ENCODE measurements at regions not wholly inside any gene's neighbourhood (a gene's known extent, or its start where the extent isn't known, plus 50 kb on each side); places are given as distances from the start of the nearest gene placed in this dataset.

DNA sequence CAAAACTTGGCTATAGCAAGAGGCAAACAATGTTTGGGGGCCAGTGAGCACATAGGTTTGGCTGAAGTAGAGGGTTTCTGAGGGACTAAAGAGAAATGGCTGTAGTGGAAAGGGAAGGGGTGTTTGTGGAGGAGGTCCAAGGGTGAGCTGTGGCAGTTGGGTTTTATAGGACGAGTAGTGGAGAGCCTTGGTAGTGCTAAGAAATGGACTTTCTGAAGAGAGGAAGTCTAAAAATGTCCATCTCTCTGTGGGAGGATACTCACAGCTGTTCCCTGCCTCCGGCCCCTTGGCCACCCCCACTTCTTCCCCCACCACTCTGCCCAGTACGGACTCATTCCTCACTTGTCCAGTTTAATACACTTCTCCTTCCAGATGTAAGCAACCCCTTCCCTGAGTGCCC lies 64.3 kb downstream of the ZNF22 start:
- Histone ChIP-seq H3K9me3 (replicated peaks) (no peaks in the 10 kb centered on the region), H3K36me3 (no peaks in the 10 kb centered on the region), H3K27me3 (ENCODE audit: low read depth) (peaks cover 10% of the 10 kb centered on the region), H3K4me3 (no peak overlapping the region), H3K4me1 (no peaks in the 10 kb centered on the region), H3K27ac (replicated peaks) (no peak overlapping the region)
- intact Hi-C loops (cut with micrococcal nuclease) = no loop called here
- TF ChIP-seq, protein P1, sequence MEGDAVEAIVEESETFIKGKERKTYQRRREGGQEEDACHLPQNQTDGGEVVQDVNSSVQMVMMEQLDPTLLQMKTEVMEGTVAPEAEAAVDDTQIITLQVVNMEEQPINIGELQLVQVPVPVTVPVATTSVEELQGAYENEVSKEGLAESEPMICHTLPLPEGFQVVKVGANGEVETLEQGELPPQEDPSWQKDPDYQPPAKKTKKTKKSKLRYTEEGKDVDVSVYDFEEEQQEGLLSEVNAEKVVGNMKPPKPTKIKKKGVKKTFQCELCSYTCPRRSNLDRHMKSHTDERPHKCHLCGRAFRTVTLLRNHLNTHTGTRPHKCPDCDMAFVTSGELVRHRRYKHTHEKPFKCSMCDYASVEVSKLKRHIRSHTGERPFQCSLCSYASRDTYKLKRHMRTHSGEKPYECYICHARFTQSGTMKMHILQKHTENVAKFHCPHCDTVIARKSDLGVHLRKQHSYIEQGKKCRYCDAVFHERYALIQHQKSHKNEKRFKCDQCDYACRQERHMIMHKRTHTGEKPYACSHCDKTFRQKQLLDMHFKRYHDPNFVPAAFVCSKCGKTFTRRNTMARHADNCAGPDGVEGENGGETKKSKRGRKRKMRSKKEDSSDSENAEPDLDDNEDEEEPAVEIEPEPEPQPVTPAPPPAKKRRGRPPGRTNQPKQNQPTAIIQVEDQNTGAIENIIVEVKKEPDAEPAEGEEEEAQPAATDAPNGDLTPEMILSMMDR (IDR thresholded peaks at IDR 0.05; ENCODE audit: borderline replicate concordance) = no peak
- no peak for DNase-seq

DNA sequence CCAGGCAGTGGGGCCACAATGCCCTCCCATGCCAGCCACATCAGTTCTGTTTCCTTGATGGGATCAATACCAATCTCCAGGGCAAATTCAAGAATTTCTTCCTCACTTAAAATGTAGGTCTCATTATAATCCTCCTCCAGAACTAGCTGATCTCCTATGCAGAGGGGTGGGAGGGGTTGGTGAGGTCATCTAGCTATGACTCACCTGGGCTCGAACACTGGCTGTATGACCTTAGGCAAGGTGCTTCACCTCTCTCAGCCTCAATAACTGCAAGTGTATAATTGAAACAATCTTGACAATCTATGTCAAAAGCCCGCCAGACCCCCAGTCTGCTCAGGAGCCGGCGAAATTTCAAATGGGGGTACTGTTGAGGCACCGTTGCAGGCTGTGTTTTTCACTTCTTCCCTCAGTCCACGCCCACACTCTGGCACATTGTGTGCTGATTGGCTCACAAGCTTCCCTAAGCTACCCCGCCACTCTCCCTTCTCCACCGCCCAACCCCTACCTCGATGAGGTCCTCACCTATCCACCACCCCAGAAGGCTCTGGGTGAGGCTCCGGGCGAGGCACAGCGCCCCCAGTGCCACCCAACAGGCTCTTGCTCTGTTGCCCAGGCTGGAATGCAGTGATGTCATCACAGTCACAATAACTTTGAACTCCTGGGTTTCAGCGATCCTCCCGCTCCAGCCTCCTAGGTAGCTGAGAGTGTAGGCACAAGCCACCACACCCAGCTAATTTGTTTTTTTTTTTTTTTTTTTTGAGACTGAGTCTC lies 70.5 kb downstream of the ZNF22 start:
- no peaks in the 10 kb centered on the region for H3K4me1 ChIP-seq
- H3K27ac ChIP-seq (replicated peaks) = no peak overlapping the region
- intact Hi-C loops (cut with micrococcal nuclease) = no loop called here
- no peak overlapping the region for H3K4me3 ChIP-seq
- no peak for DNase-seq
- TF ChIP-seq, protein P1 (IDR thresholded peaks at IDR 0.05; ENCODE audit: borderline replicate concordance) = no peak
- no peaks in the 10 kb centered on the region for H3K36me3 ChIP-seq
- peaks cover 7% of the 10 kb centered on the region for H3K27me3 ChIP-seq (ENCODE audit: low read depth)
- H3K9me3 ChIP-seq (replicated peaks) = peaks cover 12% of the 10 kb centered on the region

DNA sequence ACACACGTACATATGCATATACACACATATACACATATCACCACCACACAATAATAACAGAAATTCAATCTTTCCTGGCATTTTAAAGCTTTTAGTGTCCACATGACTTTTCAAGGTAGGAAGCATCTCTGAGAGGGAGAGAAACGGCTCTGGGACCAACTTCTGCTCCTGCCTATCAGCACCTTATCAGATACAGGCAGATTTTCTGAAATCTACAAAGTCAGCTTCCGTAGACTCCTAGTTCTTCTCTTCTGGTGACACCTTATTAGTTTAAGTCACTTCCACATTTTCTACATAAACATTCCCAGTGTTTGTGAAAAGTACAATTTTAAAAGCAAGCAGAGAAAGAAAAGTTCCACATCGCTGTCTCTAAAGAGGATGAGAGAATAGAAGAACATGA lies 74.5 kb downstream of the ZNF22 start:
- H3K27me3 ChIP-seq (ENCODE audit: low read depth) = peaks cover 33% of the 10 kb centered on the region
- H3K4me3 ChIP-seq = no peak overlapping the region
- TF ChIP-seq, protein P1 (IDR thresholded peaks at IDR 0.05; ENCODE audit: borderline replicate concordance) = no peak
- no peaks in the 10 kb centered on the region for H3K4me1 ChIP-seq
- DNase-seq = no peak
- intact Hi-C loops (cut with micrococcal nuclease) = no loop called here
- no peaks in the 10 kb centered on the region for H3K36me3 ChIP-seq
- H3K27ac ChIP-seq (replicated peaks) = no peak overlapping the region
- peaks cover 12% of the 10 kb centered on the region for H3K9me3 ChIP-seq (replicated peaks)

DNA sequence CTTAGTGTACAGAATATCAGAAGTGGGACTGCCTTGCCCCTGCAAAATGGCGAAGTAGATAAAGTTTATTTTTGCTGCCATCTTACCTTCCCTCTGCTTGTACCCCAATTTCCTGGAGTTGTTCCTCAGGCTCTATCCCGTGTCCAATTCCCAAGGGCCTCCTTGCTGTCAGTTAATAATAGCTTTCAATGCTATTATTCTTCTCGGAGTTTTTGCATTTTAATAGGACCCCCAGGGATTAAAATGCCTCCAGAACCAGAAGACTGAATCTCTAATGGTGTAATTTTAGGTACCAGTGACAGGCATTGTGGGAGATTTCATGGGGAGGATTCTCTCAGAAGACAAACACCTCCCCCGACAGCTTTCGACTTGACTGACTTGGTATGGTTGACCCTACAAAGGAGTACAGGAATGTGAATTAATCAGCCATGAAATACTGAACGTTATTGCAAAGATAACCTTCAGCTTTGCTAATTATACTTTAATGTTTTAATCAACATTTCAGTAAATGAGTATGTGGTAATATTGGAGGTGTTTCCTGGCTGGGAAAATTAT lies 75.2 kb downstream of the ZNF22 start:
- TF ChIP-seq, protein P1 (IDR thresholded peaks at IDR 0.05; ENCODE audit: borderline replicate concordance) = no peak
- H3K4me3 ChIP-seq = no peak overlapping the region
- no peak overlapping the region for H3K27ac ChIP-seq (replicated peaks)
- H3K4me1 ChIP-seq = no peaks in the 10 kb centered on the region
- no peak for DNase-seq
- H3K9me3 ChIP-seq (replicated peaks) = peaks cover 6% of the 10 kb centered on the region
- H3K36me3 ChIP-seq = no peaks in the 10 kb centered on the region
- intact Hi-C loops (cut with micrococcal nuclease) = no loop called here
- peaks cover 33% of the 10 kb centered on the region for H3K27me3 ChIP-seq (ENCODE audit: low read depth)

DNA sequence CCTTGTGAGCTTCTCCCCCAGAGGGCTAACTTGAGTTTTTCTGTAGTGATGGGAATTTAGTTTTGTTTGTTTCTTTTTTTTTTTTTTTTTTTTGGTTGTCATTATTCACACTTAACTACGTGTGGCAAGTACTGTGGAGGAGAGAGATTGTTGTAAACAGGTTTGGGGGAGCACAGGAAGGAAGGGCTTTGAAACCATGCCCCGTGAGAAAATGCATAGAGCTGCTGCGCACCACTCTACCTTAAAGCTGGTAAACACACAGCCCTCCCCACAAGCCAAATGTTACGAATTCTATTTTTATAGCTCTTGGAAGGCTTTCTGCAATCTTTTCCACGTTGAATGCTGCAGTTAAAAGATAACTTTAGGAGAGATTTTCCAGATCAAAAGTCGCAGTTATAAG lies 76.2 kb downstream of the ZNF22 start:
- Histone ChIP-seq H3K4me3 (no peak overlapping the region), H3K36me3 (no peaks in the 10 kb centered on the region), H3K4me1 (no peaks in the 10 kb centered on the region), H3K9me3 (replicated peaks) (no peaks in the 10 kb centered on the region), H3K27ac (replicated peaks) (no peak overlapping the region), H3K27me3 (ENCODE audit: low read depth) (peaks cover 33% of the 10 kb centered on the region)
- intact Hi-C loops (cut with micrococcal nuclease) = no loop called here
- TF ChIP-seq, protein P1 (IDR thresholded peaks at IDR 0.05; ENCODE audit: borderline replicate concordance) = no peak
- DNase-seq = no peak

Measured in left ventricle myocardium inferior (tissue), 1 donor.